ENCODE measurements at regions not wholly inside any gene's neighbourhood (a gene's known extent, or its start where the extent isn't known, plus 50 kb on each side); places are given as distances from the start of the nearest gene placed in this dataset.

- H3K4me3 ChIP-seq = no peak overlapping the region
- DNase-seq (no peak), ATAC-seq (no peak)
- H3K36me3 ChIP-seq = no peaks in the 10 kb centered on the region
- TF ChIP-seq, protein P1, sequence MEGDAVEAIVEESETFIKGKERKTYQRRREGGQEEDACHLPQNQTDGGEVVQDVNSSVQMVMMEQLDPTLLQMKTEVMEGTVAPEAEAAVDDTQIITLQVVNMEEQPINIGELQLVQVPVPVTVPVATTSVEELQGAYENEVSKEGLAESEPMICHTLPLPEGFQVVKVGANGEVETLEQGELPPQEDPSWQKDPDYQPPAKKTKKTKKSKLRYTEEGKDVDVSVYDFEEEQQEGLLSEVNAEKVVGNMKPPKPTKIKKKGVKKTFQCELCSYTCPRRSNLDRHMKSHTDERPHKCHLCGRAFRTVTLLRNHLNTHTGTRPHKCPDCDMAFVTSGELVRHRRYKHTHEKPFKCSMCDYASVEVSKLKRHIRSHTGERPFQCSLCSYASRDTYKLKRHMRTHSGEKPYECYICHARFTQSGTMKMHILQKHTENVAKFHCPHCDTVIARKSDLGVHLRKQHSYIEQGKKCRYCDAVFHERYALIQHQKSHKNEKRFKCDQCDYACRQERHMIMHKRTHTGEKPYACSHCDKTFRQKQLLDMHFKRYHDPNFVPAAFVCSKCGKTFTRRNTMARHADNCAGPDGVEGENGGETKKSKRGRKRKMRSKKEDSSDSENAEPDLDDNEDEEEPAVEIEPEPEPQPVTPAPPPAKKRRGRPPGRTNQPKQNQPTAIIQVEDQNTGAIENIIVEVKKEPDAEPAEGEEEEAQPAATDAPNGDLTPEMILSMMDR (IDR thresholded peaks at IDR 0.05) = no peak
- H3K9me3 ChIP-seq = no peaks in the 10 kb centered on the region
- no peaks in the 10 kb centered on the region for H3K4me1 ChIP-seq
- no peaks in the 10 kb centered on the region for H3K27me3 ChIP-seq (ENCODE audit: low read depth)
- intact Hi-C loops (cut with DNase I) = no loop called here
- no peak overlapping the region for H3K27ac ChIP-seq
These were observed 64.0 kb upstream of the TNFRSF19 start for GRCh38 chr13:23506071-23506806.

DNA sequence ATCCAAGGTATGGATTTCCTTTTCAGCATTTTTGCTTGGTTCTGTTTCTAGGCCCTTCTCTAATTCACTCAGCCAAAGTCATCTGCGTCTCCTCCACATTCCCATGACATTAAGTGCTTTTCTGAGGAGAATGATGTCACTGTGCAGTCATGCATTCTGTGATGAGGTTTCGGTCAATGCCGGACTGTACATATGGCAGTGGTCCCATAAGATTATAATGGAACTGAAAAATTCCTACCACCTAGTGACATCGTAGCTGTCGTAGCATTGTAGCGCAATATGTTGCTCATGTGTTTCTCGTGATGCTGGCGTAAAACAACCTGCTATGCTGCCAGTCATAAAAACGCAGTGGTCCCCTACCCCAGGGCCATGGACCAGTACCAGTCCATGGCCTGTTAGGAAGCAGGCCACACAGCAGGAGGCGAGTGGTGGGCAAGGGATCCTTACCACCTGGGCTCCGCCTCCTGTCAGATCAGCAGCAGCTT lies 63.4 kb upstream of the TNFRSF19 start:
- H3K27ac ChIP-seq = no peak overlapping the region
- no peaks in the 10 kb centered on the region for H3K4me1 ChIP-seq
- DNase-seq = no peak
- intact Hi-C loops (cut with DNase I) = no loop called here
- H3K27me3 ChIP-seq (ENCODE audit: low read depth) = no peaks in the 10 kb centered on the region
- no peak for ATAC-seq
- no peaks in the 10 kb centered on the region for H3K9me3 ChIP-seq
- TF ChIP-seq, protein P1 (IDR thresholded peaks at IDR 0.05) = no peak
- no peaks in the 10 kb centered on the region for H3K36me3 ChIP-seq
- no peak overlapping the region for H3K4me3 ChIP-seq

- no peak overlapping the region for H3K27ac ChIP-seq
These were observed 60.2 kb upstream of the TNFRSF19 start for GRCh38 chr13:23509781-23510543.

GRCh38 chr13:23510544-23510916 lies 59.7 kb upstream of the TNFRSF19 start:
- no peak for DNase-seq
- H3K9me3 ChIP-seq = no peaks in the 10 kb centered on the region
- H3K4me1 ChIP-seq = no peaks in the 10 kb centered on the region
- no peak overlapping the region for H3K4me3 ChIP-seq
- H3K27ac ChIP-seq = no peak overlapping the region
- ATAC-seq = peak; percentile 53 to 60
- no peaks in the 10 kb centered on the region for H3K36me3 ChIP-seq
- intact Hi-C loops (cut with DNase I) = no loop called here
- TF ChIP-seq, protein P1 (IDR thresholded peaks at IDR 0.05) = no peak
- H3K27me3 ChIP-seq (ENCODE audit: low read depth) = no peaks in the 10 kb centered on the region

More at GRCh38 chr13:23509781-23510543, 60.2 kb upstream of the TNFRSF19 start:
- ATAC-seq = no peak
- TF ChIP-seq, protein P1 (IDR thresholded peaks at IDR 0.05) = no peak
- H3K4me3 ChIP-seq = no peak overlapping the region
- H3K4me1 ChIP-seq = no peaks in the 10 kb centered on the region
- H3K36me3 ChIP-seq = no peaks in the 10 kb centered on the region
- intact Hi-C loops (cut with DNase I) = no loop called here
- H3K9me3 ChIP-seq = no peaks in the 10 kb centered on the region
- no peak for DNase-seq
- H3K27me3 ChIP-seq (ENCODE audit: low read depth) = no peaks in the 10 kb centered on the region

GRCh38 chr13:23510979-23511735 lies 59.1 kb upstream of the TNFRSF19 start:
- Histone ChIP-seq H3K27me3 (ENCODE audit: low read depth) (no peaks in the 10 kb centered on the region), H3K27ac (no peak overlapping the region), H3K36me3 (no peaks in the 10 kb centered on the region), H3K4me3 (no peak overlapping the region), H3K9me3 (no peaks in the 10 kb centered on the region), H3K4me1 (no peaks in the 10 kb centered on the region)
- intact Hi-C loops (cut with DNase I) = no loop called here
- ATAC-seq (peak in 1 of 2 donors; percentile 39), DNase-seq (no peak)
- TF ChIP-seq, protein P1 (IDR thresholded peaks at IDR 0.05) = peak; percentile 14
